ENCODE measurements at regions not wholly inside any gene's neighbourhood (a gene's known extent, or its start where the extent isn't known, plus 50 kb on each side); places are given as distances from the start of the nearest gene placed in this dataset.

DNA sequence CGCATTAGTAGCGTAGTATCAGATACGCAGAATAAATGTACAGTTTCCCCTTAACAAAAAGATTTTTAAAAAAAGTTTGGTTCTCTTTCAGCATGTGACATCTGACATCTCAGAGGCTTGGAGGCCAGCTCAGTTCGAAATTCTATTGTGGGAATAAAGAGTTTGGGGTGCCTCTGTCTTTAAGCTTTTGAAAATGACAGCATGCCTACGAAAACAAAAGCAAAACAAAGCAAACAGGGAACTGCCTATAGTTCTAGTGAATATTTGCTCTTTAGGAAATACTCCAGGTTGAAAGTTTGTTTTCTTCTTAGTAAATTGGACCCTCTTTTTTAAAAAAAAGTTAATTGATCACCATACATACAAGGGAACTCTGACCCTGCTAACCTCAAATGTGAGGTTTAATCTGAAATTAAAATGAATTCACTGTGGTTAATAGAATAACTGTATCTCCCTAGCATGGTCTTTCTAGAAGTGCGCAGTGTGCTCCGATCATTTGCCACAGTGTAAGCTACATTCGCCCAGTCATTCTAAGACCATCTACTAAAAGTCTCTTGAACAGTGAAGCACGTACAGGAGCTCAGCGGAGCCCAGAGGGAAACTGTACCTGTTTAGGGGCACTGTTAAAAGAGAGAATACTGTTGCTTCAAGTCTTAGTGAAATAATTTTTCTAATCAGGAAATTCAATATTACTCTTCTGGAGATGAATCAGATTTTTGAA is 347.0 kb upstream of the CDH2 start:
- no peak for DNase-seq

GRCh38 chr18:28522236-28522635 is 345.3 kb upstream of the CDH2 start:
- DNase-seq = no peak

- no peak for DNase-seq
Observed at GRCh38 chr18:28519997-28520396, 343.1 kb upstream of the CDH2 start.

DNA sequence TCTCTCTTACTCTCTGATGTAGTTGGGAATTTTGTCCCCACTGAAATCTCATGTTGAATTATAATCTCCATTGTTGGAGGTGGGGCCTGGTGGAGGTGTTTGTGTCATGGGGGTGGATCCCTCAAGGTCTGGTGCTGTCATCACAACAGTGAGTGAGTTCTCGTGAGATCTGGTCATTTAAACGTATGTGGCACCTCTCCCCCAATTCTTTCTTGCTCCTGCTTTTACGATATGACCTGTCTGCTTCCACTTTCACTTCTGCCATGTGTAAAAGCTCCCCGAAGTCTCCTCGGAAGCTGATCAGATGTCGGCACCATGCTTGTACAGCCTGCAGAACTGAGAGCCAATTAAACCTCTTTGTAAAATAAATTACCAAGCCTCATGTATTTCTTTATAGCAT is 337.8 kb upstream of the CDH2 start:
- DNase-seq = no peak

GRCh38 chr18:28512357-28512756 is 335.4 kb upstream of the CDH2 start:
- DNase-seq = no peak

DNA sequence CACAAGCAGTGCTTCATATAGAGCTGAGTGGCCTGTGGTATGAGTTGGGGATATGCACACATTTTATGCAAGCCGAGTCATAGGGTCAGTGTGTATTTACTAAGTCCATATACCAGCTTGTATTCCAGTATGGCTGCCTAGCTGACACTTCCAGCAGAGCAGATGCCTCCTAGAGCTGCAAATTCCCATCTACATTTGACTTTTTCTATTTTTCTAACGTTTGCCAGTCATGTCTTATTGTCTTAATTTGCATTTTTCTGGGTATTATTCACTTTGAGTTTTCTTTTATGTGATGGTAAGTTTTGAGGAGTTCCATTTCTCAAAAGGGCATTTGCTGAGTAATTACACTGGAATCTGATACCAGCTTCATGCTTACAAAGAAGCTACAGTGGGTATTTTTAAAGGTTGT is 334.5 kb upstream of the CDH2 start:
- no peak for DNase-seq

- DNase-seq = no peak
Observed at GRCh38 chr18:28510210-28510609, 333.3 kb upstream of the CDH2 start.

DNA sequence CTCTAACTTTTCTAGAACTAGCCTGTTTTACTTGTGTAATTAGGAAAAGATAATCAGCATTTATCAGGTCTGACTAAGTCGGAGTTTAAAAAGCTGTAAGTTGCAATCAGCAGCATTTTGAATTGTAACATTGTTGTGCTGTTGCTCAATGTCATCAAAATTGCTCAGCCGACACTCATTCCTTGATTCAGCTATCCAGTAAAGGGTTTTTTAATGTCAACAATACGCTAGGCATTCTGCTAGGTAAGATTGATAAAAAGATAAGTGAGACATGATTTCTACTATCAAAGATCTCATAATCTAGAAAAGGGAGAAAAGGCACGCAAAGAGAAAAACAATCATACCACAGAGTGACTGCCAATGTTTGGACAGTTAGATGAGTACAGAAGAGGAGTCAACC is 327.1 kb upstream of the CDH2 start:
- DNase-seq = no peak

DNA sequence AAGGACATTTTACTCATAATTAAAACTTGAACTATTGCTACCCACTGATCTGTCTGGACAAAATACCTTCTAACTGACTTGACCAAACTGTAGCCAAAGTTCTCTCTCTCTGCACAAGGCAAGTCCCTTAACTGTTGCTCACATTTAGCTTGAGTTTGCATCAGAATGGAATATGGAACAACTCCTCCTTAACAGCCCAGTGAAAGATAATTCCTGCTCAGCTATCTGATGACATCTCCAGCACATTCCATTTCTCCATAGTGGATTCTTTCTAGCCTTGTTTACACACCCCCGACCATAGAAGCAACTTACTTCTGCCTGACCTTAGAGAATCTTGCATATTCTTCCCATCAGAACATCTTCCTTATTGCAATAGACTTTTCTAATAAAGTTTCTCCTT is 317.2 kb upstream of the CDH2 start:
- DNase-seq = no peak

GRCh38 chr18:28485918-28486317 is 309.0 kb upstream of the CDH2 start:
- DNase-seq = no peak

DNA sequence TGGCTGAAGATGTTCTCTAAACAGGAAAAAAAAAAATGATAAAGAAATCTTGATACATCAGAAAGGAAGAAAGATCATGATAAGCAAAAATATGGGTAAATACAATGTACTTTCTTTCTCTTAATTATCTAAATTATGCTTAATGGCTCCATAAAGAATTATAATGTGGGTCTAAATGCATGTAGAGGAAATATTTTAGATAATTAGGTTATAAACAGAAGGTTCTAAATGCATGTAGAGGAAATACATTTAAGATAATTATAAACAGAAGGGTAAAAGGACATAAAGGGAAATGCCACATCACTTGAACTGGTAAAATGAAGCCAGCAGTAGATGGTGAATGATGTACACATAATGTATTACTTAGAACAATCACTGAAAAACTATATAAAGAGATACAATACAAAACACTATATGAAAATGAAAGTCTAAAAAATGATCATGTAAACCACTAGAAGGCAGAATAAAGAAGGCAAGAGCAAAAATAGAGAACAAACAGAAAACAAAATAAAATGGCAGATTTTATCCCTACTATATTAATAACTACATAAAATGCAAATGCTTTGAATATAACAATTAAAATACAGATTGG is 308.4 kb upstream of the CDH2 start:
- no peak for DNase-seq

DNA sequence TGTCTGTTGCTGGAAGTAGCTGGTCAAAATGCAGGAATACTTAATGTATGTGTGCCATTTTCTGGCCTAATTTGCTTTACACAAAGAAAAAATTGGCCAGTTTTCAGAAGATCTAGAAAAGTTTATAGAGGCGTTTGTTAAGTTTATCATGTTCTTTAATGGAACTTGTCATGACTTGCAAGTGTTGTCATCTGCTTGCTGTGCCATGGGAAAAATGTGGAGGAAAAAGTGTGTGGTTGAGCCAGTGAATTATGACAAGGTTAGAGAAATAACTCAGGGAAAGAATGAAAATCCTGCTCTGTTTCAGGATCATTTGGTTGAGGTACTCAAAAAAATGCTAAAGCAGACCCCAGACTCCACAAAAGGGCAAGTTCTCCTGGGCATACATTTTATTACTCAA is 301.6 kb upstream of the CDH2 start:
- DNase-seq = no peak

- DNase-seq = no peak
Observed at GRCh38 chr18:28476302-28476701, 299.4 kb upstream of the CDH2 start.

GRCh38 chr18:28469946-28470345 is 293.0 kb upstream of the CDH2 start:
- no peak for DNase-seq

GRCh38 chr18:28468901-28469300 is 292.0 kb upstream of the CDH2 start:
- no peak for DNase-seq

GRCh38 chr18:28466204-28466603 is 289.3 kb upstream of the CDH2 start:
- DNase-seq = no peak

DNA sequence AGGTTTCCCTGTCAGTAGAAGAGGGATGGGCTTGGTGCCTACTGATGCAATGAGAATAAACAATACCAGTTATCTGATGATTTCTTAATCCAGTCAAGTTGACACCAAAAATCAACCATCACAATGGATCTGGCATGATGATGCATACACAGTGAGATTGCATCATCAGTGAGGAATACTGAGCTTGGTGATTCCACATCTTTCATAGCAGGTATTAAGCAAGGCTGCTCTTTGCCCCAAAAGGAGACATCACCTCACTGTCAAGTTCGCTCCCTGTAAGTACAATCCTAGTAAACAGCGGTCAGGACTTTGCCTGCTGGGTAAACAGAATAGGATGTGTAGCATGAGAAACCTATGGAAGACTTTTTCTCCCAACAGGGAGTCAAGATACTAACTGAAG is 282.7 kb upstream of the CDH2 start:
- no peak for DNase-seq

- DNase-seq = no peak
Observed at GRCh38 chr18:28458751-28459150, 281.8 kb upstream of the CDH2 start.

DNA sequence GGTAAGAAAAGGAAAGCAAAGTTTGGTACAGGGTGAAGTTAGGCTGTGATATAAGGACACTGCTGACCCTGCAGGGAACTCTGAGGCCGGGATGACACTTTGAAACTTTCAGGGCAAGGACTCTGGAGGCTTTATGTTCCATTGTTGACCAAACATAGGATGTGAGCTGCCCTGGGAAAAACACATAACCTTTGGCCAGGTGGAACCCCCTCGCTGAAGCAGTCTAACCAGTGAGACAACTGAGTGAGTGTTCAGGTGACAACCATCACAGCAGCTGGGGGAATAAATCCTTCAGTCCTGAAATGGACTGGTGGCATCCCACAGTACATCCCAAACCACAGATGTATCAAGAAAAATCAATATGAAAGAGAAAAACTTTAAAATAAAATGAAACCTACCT is 280.9 kb upstream of the CDH2 start:
- no peak for DNase-seq

- DNase-seq = no peak
Observed at GRCh38 chr18:28455971-28456370, 279.0 kb upstream of the CDH2 start.

DNA sequence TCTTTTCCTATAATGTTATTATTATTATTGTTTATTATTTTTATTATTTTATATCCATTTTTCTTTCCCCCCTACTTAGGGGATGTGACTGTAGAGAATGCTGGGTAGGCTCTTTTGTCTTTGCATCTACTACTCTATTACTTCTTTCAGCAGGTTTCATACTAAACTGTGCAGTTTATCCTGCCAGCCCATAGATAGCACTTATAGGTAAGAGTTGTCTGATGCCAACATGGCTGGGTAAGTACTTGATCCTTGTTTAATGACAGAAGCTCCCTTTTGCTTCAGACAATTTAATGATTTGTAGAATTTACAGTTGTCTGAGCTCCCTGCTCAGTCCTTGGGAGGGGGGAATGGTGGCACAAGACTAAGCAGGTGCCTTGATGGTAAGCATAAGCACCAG is 262.9 kb upstream of the CDH2 start:
- no peak for DNase-seq

DNA sequence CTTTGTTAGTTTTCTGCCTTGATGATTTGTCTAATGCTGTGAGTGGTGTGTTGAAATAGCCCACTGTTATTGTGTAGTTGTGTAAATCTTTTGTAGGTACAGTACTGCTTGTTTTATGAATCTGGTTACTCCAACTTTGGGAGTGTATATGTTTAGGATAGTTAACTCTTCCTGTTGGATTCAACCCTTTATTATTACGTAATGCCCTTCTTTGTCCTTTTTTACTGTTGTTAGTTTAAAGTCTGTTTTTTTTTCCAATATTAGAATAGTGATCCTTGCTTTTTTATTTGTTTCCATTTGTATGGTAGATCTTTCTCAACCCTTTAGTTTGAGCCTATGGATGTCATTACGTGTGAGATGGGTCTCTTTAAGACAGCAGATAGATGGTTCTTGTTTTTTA is 261.5 kb upstream of the CDH2 start:
- no peak for DNase-seq

GRCh38 chr18:28432339-28432738 is 255.4 kb upstream of the CDH2 start:
- DNase-seq = no peak

DNA sequence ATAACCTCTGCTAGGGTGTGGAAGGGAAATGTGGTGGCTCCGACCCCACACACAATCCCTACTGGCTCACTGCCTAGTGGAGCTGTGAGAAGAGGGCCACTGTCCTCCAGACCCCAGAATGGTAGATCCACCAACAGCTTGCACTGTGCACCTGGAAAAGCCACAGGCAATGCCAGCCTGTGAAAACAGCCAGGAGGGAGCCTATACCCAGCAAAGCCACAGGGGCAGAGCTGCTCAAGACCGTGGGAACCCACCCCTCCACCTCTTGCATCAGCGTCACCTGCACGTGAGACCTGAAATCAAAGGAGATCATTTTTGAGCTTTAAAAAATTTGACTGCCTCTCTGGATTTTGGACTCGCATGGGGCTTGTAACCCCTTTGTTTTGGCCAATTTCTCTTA is 249.0 kb upstream of the CDH2 start:
- DNase-seq = no peak

DNA sequence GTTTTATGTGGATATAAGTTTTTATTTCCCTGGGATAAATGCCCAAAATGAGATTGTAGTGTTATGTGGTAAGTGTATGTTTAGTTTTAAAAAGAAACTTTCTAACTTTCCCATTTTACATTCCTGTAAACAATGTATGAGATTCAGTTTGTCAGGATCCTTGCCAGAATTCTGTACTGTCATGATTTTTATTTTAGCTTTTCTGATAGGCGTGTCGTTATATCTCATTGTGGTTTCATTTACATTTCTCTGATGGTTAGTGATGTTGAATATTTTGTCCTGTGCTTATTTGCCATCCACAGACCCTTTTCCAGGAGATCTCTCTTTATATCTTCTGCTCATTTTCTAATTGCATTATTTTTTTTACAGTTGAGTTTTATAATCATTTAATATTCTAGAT is 245.6 kb upstream of the CDH2 start:
- no peak for DNase-seq

All from activated gamma-delta T cell treated with Interleukin-2 at 50 U/mL for 16 hours (primary cell).